GM23338 (cell line): ENCODE measurements at regions not wholly inside any gene's neighbourhood (a gene's known extent, or its start where the extent isn't known, plus 50 kb on each side); places are given as distances from the start of the nearest gene placed in this dataset.

ENCODE experiments used
- ATAC-seq: fragments of 200-7000 bp; cut with Tn5 transposase; 3 replicates; pipeline ENCODE4 v1.9.1; 2020
- DNase-seq: peaks from one replicate; pipeline ENCODE4 v3.0.0-alpha.2; 2015; ENCODE audit warnings: low spot score
- H2AFZ ChIP-seq: fragments of 200-600 bp; sonication (generic); 2 replicates; pipeline ENCODE4 v1.8.0; 2016; ENCODE audit warnings: antibody characterized with exemption, mild to moderate bottlenecking, moderate library complexity
- H3F3A ChIP-seq: fragments of 200-600 bp; sonication (generic); replicated peaks from 2 replicates; pipeline ENCODE4 v1.8.0; 2017; ENCODE audit warnings: antibody characterized with exemption, mixed run types, low read depth
- H3K27ac ChIP-seq: fragments of 200-600 bp; sonication (generic); 2 replicates; pipeline ENCODE4 v1.6.1; 2016; ENCODE audit warnings: low read depth
- H3K27me3 ChIP-seq: fragments of 200-600 bp; sonication (generic); 2 replicates; pipeline ENCODE4 v1.8.0; 2016; ENCODE audit warnings: mild to moderate bottlenecking, mixed run types, moderate library complexity; ENCODE audit not compliant: insufficient read depth
- H3K36me3 ChIP-seq: fragments of 200-600 bp; sonication (generic); 2 replicates; pipeline ENCODE4 v1.8.0; 2016; ENCODE audit warnings: mild to moderate bottlenecking; ENCODE audit not compliant: insufficient read depth
- H3K4me1 ChIP-seq: fragments of 200-600 bp; sonication (generic); 2 replicates; pipeline ENCODE4 v1.8.0; 2016; ENCODE audit warnings: mild to moderate bottlenecking, moderate library complexity; ENCODE audit not compliant: insufficient read depth
- H3K4me2 ChIP-seq: fragments of 200-600 bp; sonication (generic); 2 replicates; pipeline ENCODE4 v1.7.1; 2017; ENCODE audit warnings: mixed run types
- H3K4me3 ChIP-seq: fragments of 200-600 bp; sonication (generic); 2 replicates; pipeline ENCODE4 v1.6.1; 2016; ENCODE audit warnings: mixed run types
- H3K79me2 ChIP-seq: fragments of 200-600 bp; sonication (generic); replicated peaks from 2 replicates; pipeline ENCODE4 v1.8.0; 2017; ENCODE audit warnings: mild to moderate bottlenecking; ENCODE audit not compliant: insufficient read depth
- H3K9me2 ChIP-seq: fragments of 200-600 bp; sonication (generic); 2 replicates; pipeline ENCODE4 v1.8.0; 2017; ENCODE audit not compliant: insufficient read depth
- H4K20me1 ChIP-seq: fragments of 200-600 bp; sonication (generic); replicated peaks from 2 replicates; pipeline ENCODE4 v1.8.0; 2017; ENCODE audit warnings: mild to moderate bottlenecking; ENCODE audit not compliant: insufficient read depth
- H3K27ac Mint-ChIP-seq: 2 replicates; pipeline ENCODE4 v1.8.0; 2020; ENCODE audit warnings: inconsistent platforms, mild to moderate bottlenecking, moderate library complexity, mixed read lengths
- H3K27me3 Mint-ChIP-seq: 3 replicates; pipeline ENCODE4 v1.8.0; 2022; ENCODE audit warnings: low read depth, mild to moderate bottlenecking, moderate library complexity, mixed read lengths, inconsistent platforms; ENCODE audit not compliant: insufficient read depth, poor library complexity
- H3K36me3 Mint-ChIP-seq: 3 replicates; pipeline ENCODE4 v1.8.0; 2021; ENCODE audit warnings: low read depth, mild to moderate bottlenecking, inconsistent platforms, moderate library complexity, mixed read lengths
- H3K4me1 Mint-ChIP-seq: 3 replicates; pipeline ENCODE4 v1.8.0; 2020; ENCODE audit warnings: mild to moderate bottlenecking, inconsistent platforms, mixed read lengths
- H3K4me3 Mint-ChIP-seq: 3 replicates; pipeline ENCODE4 v1.8.0; 2021; ENCODE audit warnings: moderate library complexity, mild to moderate bottlenecking, inconsistent platforms, mixed read lengths
- H3K9me3 Mint-ChIP-seq: 3 replicates; pipeline ENCODE4 v1.8.0; 2020; ENCODE audit warnings: moderate library complexity, mild to moderate bottlenecking, inconsistent platforms, mixed read lengths
- EZH2 ChIP-seq: fragments of 200-600 bp; sonication (generic); IDR thresholded peaks from one replicate; pipeline ENCODE4 v1.8.0; 2017; ENCODE audit warnings: antibody characterized with exemption, mild to moderate bottlenecking, low read depth; ENCODE audit not compliant: unreplicated experiment
- EZH2phosphoT487 ChIP-seq: fragments of 200-600 bp; sonication (generic); IDR thresholded peaks from one replicate; pipeline ENCODE4 v1.8.1; 2018; ENCODE audit warnings: antibody characterized with exemption; ENCODE audit not compliant: unreplicated experiment
- JUNB ChIP-seq: IDR thresholded peaks from one replicate; pipeline ENCODE4 v1.6.1; 2016; ENCODE audit warnings: antibody characterized with exemption; ENCODE audit not compliant: unreplicated experiment
- NANOG ChIP-seq: IDR thresholded peaks from 2 replicates; pipeline ENCODE4 v1.6.1; 2016; ENCODE audit warnings: antibody characterized with exemption, borderline replicate concordance
- POLR2AphosphoS5 ChIP-seq: IDR thresholded peaks from 2 replicates; pipeline ENCODE4 v1.6.1; 2016; ENCODE audit warnings: antibody characterized with exemption, low read depth
- STAT1 ChIP-seq: IDR thresholded peaks from one replicate; pipeline ENCODE4 v1.6.1; 2016; ENCODE audit warnings: antibody characterized with exemption; ENCODE audit not compliant: unreplicated experiment
- ZNF114 ChIP-seq: fragments of 250-450 bp; sonication (Bioruptor Pico); IDR thresholded peaks from 2 replicates; pipeline ENCODE4 v1.5.0; 2020; ENCODE audit warnings: mild to moderate bottlenecking, moderate library complexity
- ZNF331 ChIP-seq: fragments of 250-450 bp; sonication (Bioruptor Pico); IDR thresholded peaks from 2 replicates; pipeline ENCODE4 v1.5.0; 2020; ENCODE audit warnings: low read depth, mild to moderate bottlenecking, moderate library complexity
- ZNF462 ChIP-seq: fragments of 250-450 bp; sonication (Bioruptor Pico); IDR thresholded peaks from 2 replicates; pipeline ENCODE4 v1.5.0; 2020; ENCODE audit warnings: mild to moderate bottlenecking, moderate library complexity
- TF ChIP-seq, protein P1 (sequence below): IDR thresholded peaks from 2 replicates; pipeline ENCODE4 v1.6.1; 2016; ENCODE audit warnings: antibody characterized with exemption
- TF ChIP-seq, protein P2 (sequence below), 2 experiments: fragments of 200-600 bp in 1 of 2; sonication (generic) in 1 of 2; conservative IDR thresholded peaks; 2 replicates each; pipeline versions ENCODE4 v1.5.1 to v1.6.1; 2016 to 2017; ENCODE audit warnings: antibody characterized with exemption in 2 of 2, low read depth in 2 of 2, mild to moderate bottlenecking in 2 of 2, moderate library complexity in 1 of 2

DNA sequence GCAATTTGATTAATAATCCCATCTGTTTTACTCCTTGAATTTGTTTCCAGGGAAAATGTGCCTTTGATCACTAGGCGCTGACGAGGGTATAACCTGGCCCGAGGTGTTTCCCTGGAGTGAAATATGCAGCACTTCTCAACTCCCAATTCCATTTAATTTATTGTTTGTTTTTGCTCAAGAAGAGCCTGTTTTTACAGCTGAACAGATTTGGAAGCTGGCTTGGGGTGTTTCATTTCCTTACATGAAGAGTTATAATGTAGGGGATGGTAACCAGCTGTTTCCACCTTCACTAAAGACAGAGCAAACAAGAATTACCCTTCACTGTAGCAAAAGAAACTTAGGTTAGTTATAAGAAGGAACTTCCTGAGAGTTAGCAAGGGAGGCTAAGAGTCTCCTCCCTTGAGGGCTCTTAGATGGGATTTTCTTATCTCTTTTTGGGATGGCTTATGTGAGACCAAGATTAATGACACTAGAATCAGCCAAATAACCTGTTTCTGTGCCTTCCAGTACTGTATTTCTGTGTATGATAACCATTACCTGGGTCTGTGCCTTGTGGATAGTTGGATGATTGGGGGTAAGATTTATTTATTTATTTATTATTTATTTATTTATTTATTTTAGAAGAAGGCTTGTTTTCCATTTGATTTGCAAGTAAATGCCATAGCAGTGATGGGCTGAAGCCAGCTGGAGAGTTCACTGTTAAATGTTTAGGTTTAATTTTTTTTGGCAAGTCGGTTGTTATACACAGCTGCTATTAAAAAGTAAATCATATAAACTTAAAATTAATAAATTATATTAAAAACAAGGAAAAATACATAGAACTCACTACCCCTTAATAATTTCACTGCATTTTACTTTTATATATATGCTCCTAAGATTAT is 162.2 kb upstream of the BMP2 start (continued):
- TF ChIP-seq, protein P1, sequence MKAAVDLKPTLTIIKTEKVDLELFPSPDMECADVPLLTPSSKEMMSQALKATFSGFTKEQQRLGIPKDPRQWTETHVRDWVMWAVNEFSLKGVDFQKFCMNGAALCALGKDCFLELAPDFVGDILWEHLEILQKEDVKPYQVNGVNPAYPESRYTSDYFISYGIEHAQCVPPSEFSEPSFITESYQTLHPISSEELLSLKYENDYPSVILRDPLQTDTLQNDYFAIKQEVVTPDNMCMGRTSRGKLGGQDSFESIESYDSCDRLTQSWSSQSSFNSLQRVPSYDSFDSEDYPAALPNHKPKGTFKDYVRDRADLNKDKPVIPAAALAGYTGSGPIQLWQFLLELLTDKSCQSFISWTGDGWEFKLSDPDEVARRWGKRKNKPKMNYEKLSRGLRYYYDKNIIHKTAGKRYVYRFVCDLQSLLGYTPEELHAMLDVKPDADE: no peak
- no peak for TF ChIP-seq POLR2AphosphoS5
- TF ChIP-seq EZH2: no peak
- no peak for TF ChIP-seq NANOG
- TF ChIP-seq ZNF331 (CRISPR knock-in tag): no peak

GRCh38 chr20:6604179-6604578 is 163.3 kb upstream of the BMP2 start:
- no peak for ATAC-seq
- Histone ChIP-seq H3K79me2 (no peaks in the 10 kb centered on the region), H3K4me2 (no peak overlapping the region), H2AFZ (no peak overlapping the region), H3K27me3 (no peaks in the 10 kb centered on the region), H3K4me1 (no peaks in the 10 kb centered on the region), H4K20me1 (no peaks in the 10 kb centered on the region), H3K27ac (no peak overlapping the region), H3K4me3 (no peak overlapping the region), H3K9me2 (no peaks in the 10 kb centered on the region), H3F3A (no peaks in the 10 kb centered on the region), H3K36me3 (no peaks in the 10 kb centered on the region)
- H3K9me3 Mint-ChIP-seq: no peaks in the 10 kb centered on the region
- no peak overlapping the region for H3K27ac Mint-ChIP-seq
- no peaks in the 10 kb centered on the region for H3K4me1 Mint-ChIP-seq
- DNase-seq: no peak
- H3K36me3 Mint-ChIP-seq: no peaks in the 10 kb centered on the region
- H3K4me3 Mint-ChIP-seq: no peak overlapping the region
- no peaks in the 10 kb centered on the region for H3K27me3 Mint-ChIP-seq
- TF ChIP-seq EZH2 (no peak), STAT1 (no peak), ZNF462 (CRISPR knock-in tag) (no peak), POLR2AphosphoS5 (no peak), JUNB (no peak), EZH2phosphoT487 (no peak), ZNF331 (CRISPR knock-in tag) (no peak), ZNF114 (CRISPR knock-in tag) (no peak), NANOG (no peak)
- TF ChIP-seq, protein P1: no peak
- TF ChIP-seq, protein P2, sequence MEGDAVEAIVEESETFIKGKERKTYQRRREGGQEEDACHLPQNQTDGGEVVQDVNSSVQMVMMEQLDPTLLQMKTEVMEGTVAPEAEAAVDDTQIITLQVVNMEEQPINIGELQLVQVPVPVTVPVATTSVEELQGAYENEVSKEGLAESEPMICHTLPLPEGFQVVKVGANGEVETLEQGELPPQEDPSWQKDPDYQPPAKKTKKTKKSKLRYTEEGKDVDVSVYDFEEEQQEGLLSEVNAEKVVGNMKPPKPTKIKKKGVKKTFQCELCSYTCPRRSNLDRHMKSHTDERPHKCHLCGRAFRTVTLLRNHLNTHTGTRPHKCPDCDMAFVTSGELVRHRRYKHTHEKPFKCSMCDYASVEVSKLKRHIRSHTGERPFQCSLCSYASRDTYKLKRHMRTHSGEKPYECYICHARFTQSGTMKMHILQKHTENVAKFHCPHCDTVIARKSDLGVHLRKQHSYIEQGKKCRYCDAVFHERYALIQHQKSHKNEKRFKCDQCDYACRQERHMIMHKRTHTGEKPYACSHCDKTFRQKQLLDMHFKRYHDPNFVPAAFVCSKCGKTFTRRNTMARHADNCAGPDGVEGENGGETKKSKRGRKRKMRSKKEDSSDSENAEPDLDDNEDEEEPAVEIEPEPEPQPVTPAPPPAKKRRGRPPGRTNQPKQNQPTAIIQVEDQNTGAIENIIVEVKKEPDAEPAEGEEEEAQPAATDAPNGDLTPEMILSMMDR (conservative IDR thresholded peaks at IDR 0.05; ENCODE audit: low read depth in 2 of 2): no peak
